ENCODE measurements at regions not wholly inside any gene's neighbourhood (a gene's known extent, or its start where the extent isn't known, plus 50 kb on each side); places are given as distances from the start of the nearest gene placed in this dataset.
"Not testable (repeated sequence)": the region's sequence is repeated elsewhere in the genome, so short reads cannot be mapped to it uniquely, and the experiment has no call there.

GRCh38 chr11:49798206-49798837 lies 153.9 kb upstream of the OR4C13 start:
- TF ChIP-seq, protein P1, sequence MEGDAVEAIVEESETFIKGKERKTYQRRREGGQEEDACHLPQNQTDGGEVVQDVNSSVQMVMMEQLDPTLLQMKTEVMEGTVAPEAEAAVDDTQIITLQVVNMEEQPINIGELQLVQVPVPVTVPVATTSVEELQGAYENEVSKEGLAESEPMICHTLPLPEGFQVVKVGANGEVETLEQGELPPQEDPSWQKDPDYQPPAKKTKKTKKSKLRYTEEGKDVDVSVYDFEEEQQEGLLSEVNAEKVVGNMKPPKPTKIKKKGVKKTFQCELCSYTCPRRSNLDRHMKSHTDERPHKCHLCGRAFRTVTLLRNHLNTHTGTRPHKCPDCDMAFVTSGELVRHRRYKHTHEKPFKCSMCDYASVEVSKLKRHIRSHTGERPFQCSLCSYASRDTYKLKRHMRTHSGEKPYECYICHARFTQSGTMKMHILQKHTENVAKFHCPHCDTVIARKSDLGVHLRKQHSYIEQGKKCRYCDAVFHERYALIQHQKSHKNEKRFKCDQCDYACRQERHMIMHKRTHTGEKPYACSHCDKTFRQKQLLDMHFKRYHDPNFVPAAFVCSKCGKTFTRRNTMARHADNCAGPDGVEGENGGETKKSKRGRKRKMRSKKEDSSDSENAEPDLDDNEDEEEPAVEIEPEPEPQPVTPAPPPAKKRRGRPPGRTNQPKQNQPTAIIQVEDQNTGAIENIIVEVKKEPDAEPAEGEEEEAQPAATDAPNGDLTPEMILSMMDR (IDR thresholded peaks at IDR 0.05) = not testable (repeated sequence)
- TF ChIP-seq POLR2A (IDR thresholded peaks at IDR 0.05) = not testable (repeated sequence)

Measured in testis (tissue), 2 donors.